Stimulated activated naive CD8-positive, alpha-beta T cell treated with anti-CD3 and anti-CD28 coated beads, Interleukin-15, amount 100 ng/mL, for 72 hours (primary cell): ENCODE measurements at regions not wholly inside any gene's neighbourhood (a gene's known extent, or its start where the extent isn't known, plus 50 kb on each side); places are given as distances from the start of the nearest gene placed in this dataset.
A peak's percentile ranks its signal among the peaks of the same experiment; 100 is the strongest.
"Not testable (repeated sequence)": the region's sequence is repeated elsewhere in the genome, so short reads cannot be mapped to it uniquely, and the experiment has no call there.

Experiments used
- ATAC-seq: fragments of 150-1000 bp; cut with Tn5 transposase; 2 replicates; pipeline ENCODE4 v1.10.0; 2021; ENCODE audit warnings: mild to moderate bottlenecking, moderate library complexity
- DNase-seq, 2 donors: peaks; one replicate each; pipeline ENCODE4 v3.0.0; 2021 to 2022
- H3K27ac Mint-ChIP-seq, 2 donors: one replicate each; pipeline ENCODE4 v1.8.0; 2022; ENCODE audit warnings: mild to moderate bottlenecking in 2 of 2, mixed read lengths in 2 of 2, moderate library complexity in 2 of 2
- H3K27me3 Mint-ChIP-seq: one replicate; pipeline ENCODE4 v1.8.0; 2022; ENCODE audit warnings: mixed read lengths
- H3K4me1 Mint-ChIP-seq: one replicate; pipeline ENCODE4 v1.8.0; 2022; ENCODE audit warnings: mild to moderate bottlenecking, mixed read lengths
- H3K4me3 Mint-ChIP-seq, 2 donors: one replicate each; pipeline ENCODE4 v1.8.0; 2022; ENCODE audit warnings: mild to moderate bottlenecking in 2 of 2, mixed read lengths in 2 of 2, moderate library complexity in 1 of 2
- H3K9me3 Mint-ChIP-seq, 2 donors: one replicate each; pipeline ENCODE4 v1.8.0; 2022; ENCODE audit warnings: mixed read lengths in 2 of 2

- ATAC-seq (no peak), DNase-seq (no peak)
- H3K27me3 Mint-ChIP-seq = peaks cover 26% of the 10 kb centered on the region
- no peaks in the 10 kb centered on the region for H3K4me1 Mint-ChIP-seq
- no peak overlapping the region for H3K27ac Mint-ChIP-seq
- H3K9me3 Mint-ChIP-seq = no peaks in the 10 kb centered on the region
- H3K4me3 Mint-ChIP-seq = no peak overlapping the region
Measured at GRCh38 chr3:71940486-71940885, 155.5 kb upstream of the PROK2 start.

GRCh38 chr3:71938081-71938480, 153.1 kb upstream of the PROK2 start:
- not testable (repeated sequence) for H3K4me3 Mint-ChIP-seq, ATAC-seq, H3K4me1 Mint-ChIP-seq, H3K9me3 Mint-ChIP-seq, DNase-seq, H3K27ac Mint-ChIP-seq
- H3K27me3 Mint-ChIP-seq = peaks cover 19% of the 10 kb centered on the region

- ATAC-seq (no peak), DNase-seq (no peak)
- H3K9me3 Mint-ChIP-seq = peaks cover 0 to 6% of the 10 kb centered on the region in 2 donors
- H3K27me3 Mint-ChIP-seq = peaks cover 13% of the 10 kb centered on the region
- H3K27ac Mint-ChIP-seq = no peak overlapping the region
- no peak overlapping the region for H3K4me3 Mint-ChIP-seq
- H3K4me1 Mint-ChIP-seq = no peaks in the 10 kb centered on the region
Measured at GRCh38 chr3:71936681-71937080, 151.7 kb upstream of the PROK2 start.

- DNase-seq (no peak), ATAC-seq (no peak)
- peaks cover 0 to 6% of the 10 kb centered on the region in 2 donors for H3K9me3 Mint-ChIP-seq
- H3K4me3 Mint-ChIP-seq = no peak overlapping the region
- H3K27me3 Mint-ChIP-seq = no peaks in the 10 kb centered on the region
- no peaks in the 10 kb centered on the region for H3K4me1 Mint-ChIP-seq
- no peak overlapping the region for H3K27ac Mint-ChIP-seq
Measured at GRCh38 chr3:71934520-71935270, 149.7 kb upstream of the PROK2 start.

GRCh38 chr3:71931922-71932321, 147.0 kb upstream of the PROK2 start:
- H3K27ac Mint-ChIP-seq = no peak overlapping the region
- H3K4me3 Mint-ChIP-seq = no peak overlapping the region
- DNase-seq = no peak
- no peak for ATAC-seq
- no peaks in the 10 kb centered on the region for H3K27me3 Mint-ChIP-seq
- peaks cover 0 to 6% of the 10 kb centered on the region in 2 donors for H3K9me3 Mint-ChIP-seq
- no peaks in the 10 kb centered on the region for H3K4me1 Mint-ChIP-seq

- no peak overlapping the region for H3K27ac Mint-ChIP-seq
- peaks cover 13% of the 10 kb centered on the region for H3K4me1 Mint-ChIP-seq
- peak; percentile 8 to 26 for DNase-seq
- peak; percentile 71 for ATAC-seq
- no peak overlapping the region for H3K4me3 Mint-ChIP-seq
- H3K9me3 Mint-ChIP-seq = peaks cover 0 to 6% of the 10 kb centered on the region in 2 donors
- H3K27me3 Mint-ChIP-seq = no peaks in the 10 kb centered on the region
Measured at GRCh38 chr3:71930056-71930991, 145.4 kb upstream of the PROK2 start.

GRCh38 chr3:71928212-71928611, 143.3 kb upstream of the PROK2 start:
- Mint-ChIP-seq H3K9me3 (no peaks in the 10 kb centered on the region), H3K4me1 (peaks cover 13% of the 10 kb centered on the region), H3K27ac (no peak overlapping the region), H3K27me3 (no peaks in the 10 kb centered on the region), H3K4me3 (no peak overlapping the region)
- ATAC-seq (no peak), DNase-seq (no peak)

- no peaks in the 10 kb centered on the region for H3K9me3 Mint-ChIP-seq
- H3K27ac Mint-ChIP-seq = no peak overlapping the region
Measured at GRCh38 chr3:71927505-71928066, 142.6 kb upstream of the PROK2 start.

GRCh38 chr3:71926616-71927015, 141.7 kb upstream of the PROK2 start:
- Mint-ChIP-seq H3K27ac (no peak overlapping the region), H3K27me3 (no peaks in the 10 kb centered on the region), H3K4me3 (no peak overlapping the region), H3K4me1 (peaks cover 13% of the 10 kb centered on the region), H3K9me3 (no peaks in the 10 kb centered on the region)
- no peak for DNase-seq
- ATAC-seq = peak; percentile 20

More at GRCh38 chr3:71927505-71928066, 142.6 kb upstream of the PROK2 start:
- H3K27me3 Mint-ChIP-seq = no peaks in the 10 kb centered on the region
- DNase-seq (no peak), ATAC-seq (no peak)
- H3K4me1 Mint-ChIP-seq = peaks cover 13% of the 10 kb centered on the region
- H3K4me3 Mint-ChIP-seq = no peak overlapping the region

- Mint-ChIP-seq H3K27me3 (no peaks in the 10 kb centered on the region), H3K9me3 (no peaks in the 10 kb centered on the region), H3K4me1 (peaks cover 13% of the 10 kb centered on the region), H3K27ac (no peak overlapping the region), H3K4me3 (no peak overlapping the region)
- ATAC-seq = peak; percentile 26
- DNase-seq = peak in 1 of 2 donors; percentile 2
Measured at GRCh38 chr3:71926262-71926600, 141.3 kb upstream of the PROK2 start.

GRCh38 chr3:71925511-71926261, 140.7 kb upstream of the PROK2 start:
- H3K4me1 Mint-ChIP-seq = peaks cover 13% of the 10 kb centered on the region
- peak; percentile 52 for ATAC-seq
- not testable (repeated sequence) for H3K9me3 Mint-ChIP-seq, H3K27ac Mint-ChIP-seq, H3K27me3 Mint-ChIP-seq, H3K4me3 Mint-ChIP-seq, DNase-seq

- Mint-ChIP-seq H3K9me3 (no peaks in the 10 kb centered on the region), H3K4me3 (no peak overlapping the region), H3K27me3 (peaks cover 3% of the 10 kb centered on the region), H3K4me1 (peaks cover 13% of the 10 kb centered on the region), H3K27ac (no peak overlapping the region)
- ATAC-seq = no peak
- no peak for DNase-seq
Measured at GRCh38 chr3:71924721-71925120, 139.8 kb upstream of the PROK2 start.

- no peak for ATAC-seq
- Mint-ChIP-seq H3K9me3 (no peaks in the 10 kb centered on the region), H3K27ac (no peak overlapping the region), H3K4me1 (peaks cover 6% of the 10 kb centered on the region), H3K27me3 (peaks cover 8% of the 10 kb centered on the region), H3K4me3 (no peak overlapping the region)
- DNase-seq = no peak
Measured at GRCh38 chr3:71921036-71921435, 136.1 kb upstream of the PROK2 start.

- H3K27ac Mint-ChIP-seq = peak overlapping the region in 1 of 2 donors; percentile 8
- no peaks in the 10 kb centered on the region for H3K4me1 Mint-ChIP-seq
- H3K9me3 Mint-ChIP-seq = no peaks in the 10 kb centered on the region
- H3K27me3 Mint-ChIP-seq = peaks cover 8% of the 10 kb centered on the region
- DNase-seq (no peak), ATAC-seq (no peak)
- H3K4me3 Mint-ChIP-seq = no peak overlapping the region
Measured at GRCh38 chr3:71919572-71919971, 134.6 kb upstream of the PROK2 start.

GRCh38 chr3:71917545-71917944, 132.6 kb upstream of the PROK2 start:
- H3K4me3 Mint-ChIP-seq = no peak overlapping the region
- peaks cover 8% of the 10 kb centered on the region for H3K27me3 Mint-ChIP-seq
- DNase-seq (no peak), ATAC-seq (no peak)
- no peak overlapping the region for H3K27ac Mint-ChIP-seq
- H3K4me1 Mint-ChIP-seq = no peaks in the 10 kb centered on the region
- no peaks in the 10 kb centered on the region for H3K9me3 Mint-ChIP-seq
